ENCODE measurements at regions not wholly inside any gene's neighbourhood (a gene's known extent, or its start where the extent isn't known, plus 50 kb on each side); places are given as distances from the start of the nearest gene placed in this dataset.

GRCh38 chr5:167710444-167711073 is 580.9 kb upstream of the WWC1 start:
- Histone ChIP-seq H3K36me3 (ENCODE audit: control insufficient read depth, insufficient read depth, low read length) (no peaks in the 10 kb centered on the region), H3K4me1 (ENCODE audit: control insufficient read depth, insufficient read depth, low read length) (no peaks in the 10 kb centered on the region), H3K9me3 (ENCODE audit: control insufficient read depth, insufficient read depth, low read length) (no peaks in the 10 kb centered on the region), H3K4me3 (ENCODE audit: low read length) (no peak overlapping the region), H3K27me3 (ENCODE audit: control insufficient read depth, insufficient read depth, low read length) (no peaks in the 10 kb centered on the region), H3K27ac (ENCODE audit: low read length) (no peak overlapping the region)
- intact Hi-C loops (cut with micrococcal nuclease): no loop called here
- TF ChIP-seq, protein P1, sequence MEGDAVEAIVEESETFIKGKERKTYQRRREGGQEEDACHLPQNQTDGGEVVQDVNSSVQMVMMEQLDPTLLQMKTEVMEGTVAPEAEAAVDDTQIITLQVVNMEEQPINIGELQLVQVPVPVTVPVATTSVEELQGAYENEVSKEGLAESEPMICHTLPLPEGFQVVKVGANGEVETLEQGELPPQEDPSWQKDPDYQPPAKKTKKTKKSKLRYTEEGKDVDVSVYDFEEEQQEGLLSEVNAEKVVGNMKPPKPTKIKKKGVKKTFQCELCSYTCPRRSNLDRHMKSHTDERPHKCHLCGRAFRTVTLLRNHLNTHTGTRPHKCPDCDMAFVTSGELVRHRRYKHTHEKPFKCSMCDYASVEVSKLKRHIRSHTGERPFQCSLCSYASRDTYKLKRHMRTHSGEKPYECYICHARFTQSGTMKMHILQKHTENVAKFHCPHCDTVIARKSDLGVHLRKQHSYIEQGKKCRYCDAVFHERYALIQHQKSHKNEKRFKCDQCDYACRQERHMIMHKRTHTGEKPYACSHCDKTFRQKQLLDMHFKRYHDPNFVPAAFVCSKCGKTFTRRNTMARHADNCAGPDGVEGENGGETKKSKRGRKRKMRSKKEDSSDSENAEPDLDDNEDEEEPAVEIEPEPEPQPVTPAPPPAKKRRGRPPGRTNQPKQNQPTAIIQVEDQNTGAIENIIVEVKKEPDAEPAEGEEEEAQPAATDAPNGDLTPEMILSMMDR (IDR thresholded peaks at IDR 0.05): no peak
- peaks cover 0 to 4% of the 10 kb centered on the region in 2 donors for H3K27me3 Mint-ChIP-seq (ENCODE audit: low read depth in 2 of 2)
- no peaks in the 10 kb centered on the region for H3K4me1 Mint-ChIP-seq
- no peak overlapping the region for H3K4me3 Mint-ChIP-seq
- H3K27ac Mint-ChIP-seq: no peak overlapping the region
- ATAC-seq (no peak), DNase-seq (no peak)
- H3K9me3 Mint-ChIP-seq: peaks cover 0 to 4% of the 10 kb centered on the region in 2 donors
- no peaks in the 10 kb centered on the region for H3K36me3 Mint-ChIP-seq
- 60% methylated on average over 2 of the region's 3 CpGs for WGBS (ENCODE audit: insufficient coverage)

DNA sequence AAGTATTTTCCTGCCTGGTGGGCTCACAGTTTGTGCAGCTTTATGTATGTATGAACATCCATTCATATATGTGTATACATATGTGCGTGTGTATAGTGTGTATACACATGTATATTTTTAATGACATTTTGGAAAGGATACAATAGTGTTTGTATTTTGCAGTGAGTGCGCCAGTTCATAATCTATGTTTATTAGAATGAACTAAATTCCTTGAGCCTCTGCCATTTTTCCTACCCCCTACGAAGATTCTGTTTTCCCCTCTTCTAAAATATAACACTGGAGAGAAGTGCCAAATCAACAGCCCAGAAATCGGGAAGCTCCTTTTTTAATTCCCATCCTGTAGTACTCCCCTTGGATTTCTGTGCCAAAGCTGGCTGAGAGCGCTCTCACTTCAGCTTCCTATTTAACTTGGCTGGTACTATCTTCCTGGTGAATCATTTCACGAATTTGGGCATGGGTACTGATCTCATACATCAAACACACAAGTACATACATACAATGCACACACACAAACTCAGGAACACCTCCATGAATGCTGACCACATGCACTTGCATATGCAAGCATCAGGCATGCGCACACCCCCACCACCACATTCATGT is 578.4 kb upstream of the WWC1 start:
- TF ChIP-seq, protein P1 (IDR thresholded peaks at IDR 0.05): no peak
- H3K27ac Mint-ChIP-seq: no peak overlapping the region
- WGBS (ENCODE audit: insufficient coverage): 82% methylated on average over 5 of the region's 7 CpGs
- ATAC-seq (no peak), DNase-seq (no peak)
- no peak overlapping the region for H3K4me3 Mint-ChIP-seq
- H3K4me1 Mint-ChIP-seq: no peaks in the 10 kb centered on the region
- Histone ChIP-seq H3K27me3 (ENCODE audit: control insufficient read depth, insufficient read depth, low read length) (no peaks in the 10 kb centered on the region), H3K27ac (ENCODE audit: low read length) (no peak overlapping the region), H3K36me3 (ENCODE audit: control insufficient read depth, insufficient read depth, low read length) (no peaks in the 10 kb centered on the region), H3K4me3 (ENCODE audit: low read length) (no peak overlapping the region), H3K4me1 (ENCODE audit: control insufficient read depth, insufficient read depth, low read length) (no peaks in the 10 kb centered on the region), H3K9me3 (ENCODE audit: control insufficient read depth, insufficient read depth, low read length) (no peaks in the 10 kb centered on the region)
- peaks cover 0 to 2% of the 10 kb centered on the region in 2 donors for H3K9me3 Mint-ChIP-seq
- no peaks in the 10 kb centered on the region for H3K36me3 Mint-ChIP-seq
- intact Hi-C loops (cut with micrococcal nuclease): no loop called here
- H3K27me3 Mint-ChIP-seq (ENCODE audit: low read depth in 2 of 2): peaks cover 0 to 4% of the 10 kb centered on the region in 2 donors

DNA sequence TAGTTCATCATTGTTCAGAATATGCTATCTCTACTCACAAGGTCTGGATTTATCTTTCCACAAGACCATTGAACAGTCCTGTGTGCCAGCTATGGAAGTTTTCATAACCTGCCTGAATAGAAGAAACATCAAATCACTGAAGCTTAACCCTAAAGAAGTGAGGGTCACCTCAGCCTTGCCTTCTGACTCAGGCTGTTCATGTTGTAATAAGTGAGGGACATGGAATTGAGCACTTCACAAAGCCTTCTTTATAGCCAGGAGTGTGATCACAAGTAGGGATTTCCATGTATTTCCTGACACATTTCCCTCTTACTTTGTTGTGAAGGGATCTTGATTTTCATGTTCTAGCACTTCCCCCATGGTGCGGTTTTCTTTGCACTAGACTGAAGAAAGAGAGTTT is 577.5 kb upstream of the WWC1 start:
- Mint-ChIP-seq H3K36me3 (no peaks in the 10 kb centered on the region), H3K27me3 (ENCODE audit: low read depth in 2 of 2) (peaks cover 0 to 4% of the 10 kb centered on the region in 2 donors), H3K4me1 (no peaks in the 10 kb centered on the region), H3K9me3 (peaks cover 0 to 2% of the 10 kb centered on the region in 2 donors), H3K27ac (no peak overlapping the region), H3K4me3 (no peak overlapping the region)
- ATAC-seq: no peak
- Histone ChIP-seq H3K4me1 (ENCODE audit: control insufficient read depth, insufficient read depth, low read length) (no peaks in the 10 kb centered on the region), H3K9me3 (ENCODE audit: control insufficient read depth, insufficient read depth, low read length) (no peaks in the 10 kb centered on the region), H3K27me3 (ENCODE audit: control insufficient read depth, insufficient read depth, low read length) (no peaks in the 10 kb centered on the region), H3K27ac (ENCODE audit: low read length) (no peak overlapping the region), H3K36me3 (ENCODE audit: control insufficient read depth, insufficient read depth, low read length) (no peaks in the 10 kb centered on the region), H3K4me3 (ENCODE audit: low read length) (no peak overlapping the region)
- no peak for DNase-seq
- TF ChIP-seq, protein P1 (IDR thresholded peaks at IDR 0.05): no peak
- no CpG with 5 or more reads among the region's 1 CpG for WGBS (ENCODE audit: insufficient coverage)
- intact Hi-C loops (cut with micrococcal nuclease): no loop called here

All from natural killer cell (primary cell).